ENCODE measurements at regions not wholly inside any gene's neighbourhood (a gene's known extent, or its start where the extent isn't known, plus 50 kb on each side); places are given as distances from the start of the nearest gene placed in this dataset.

- FAIRE-seq (no peak), DNase-seq (ENCODE audit: low read depth in 1 of 2, low spot score in 1 of 2) (no peak), ATAC-seq (no peak)
- no peak overlapping the region for H3K27ac ChIP-seq
- H3K4me1 ChIP-seq, result no peaks in the 10 kb centered on the region
- H3K4me3 ChIP-seq, result no peak overlapping the region
- TF ChIP-seq EHMT2 (IDR thresholded peaks at IDR 0.05; ENCODE audit: low read depth) (no peak), BHLHE40 (IDR thresholded peaks at IDR 0.05; ENCODE audit: low read depth, low read length) (no peak), KDM1A (IDR thresholded peaks at IDR 0.05; ENCODE audit: low read depth) (no peak), CHD2 (IDR thresholded peaks at IDR 0.05; ENCODE audit: low read length, partially characterized antibody) (no peak), RARB (CRISPR knock-in tag; IDR thresholded peaks at IDR 0.05) (no peak), USF2 (IDR thresholded peaks at IDR 0.05) (no peak), HEYL (CRISPR knock-in tag; IDR thresholded peaks at IDR 0.05) (no peak), CHD4 (IDR thresholded peaks at IDR 0.05; ENCODE audit: borderline replicate concordance) (no peak), SMC3 (IDR thresholded peaks at IDR 0.05) (no peak), POLR2A (IDR thresholded peaks at IDR 0.05; ENCODE audit: low read length) (no peak), PHF8 (IDR thresholded peaks at IDR 0.05; ENCODE audit: borderline replicate concordance, low read depth) (no peak), CTCF (IDR thresholded peaks at IDR 0.05) (no peak), EHF (CRISPR knock-in tag; IDR thresholded peaks at IDR 0.05) (no peak), MYC (IDR thresholded peaks at IDR 0.05; ENCODE audit: borderline replicate concordance, low read length) (no peak), ZNF302 (CRISPR knock-in tag; IDR thresholded peaks at IDR 0.05) (no peak), ZC3H11A (IDR thresholded peaks at IDR 0.05) (no peak), ZFP36 (IDR thresholded peaks at IDR 0.05; ENCODE audit: borderline replicate concordance, partially characterized antibody) (no peak), HMGXB4 (CRISPR knock-in tag; IDR thresholded peaks at IDR 0.05; ENCODE audit: borderline replicate concordance) (no peak)
- H3K4me2 ChIP-seq, result no peak overlapping the region
- ChIA-PET CTCF (no interaction called here), POLR2A (no interaction called here)
- no peaks in the 10 kb centered on the region for H3K9me3 ChIP-seq
- WGBS (ENCODE audit: missing lambda C conversion rate), result 58% methylated on average over 4 of the region's 4 CpGs
Observed at GRCh38 chr1:29801003-29801402, 564.7 kb downstream of the PTPRU start.

- TF ChIP-seq E2F6 (IDR thresholded peaks at IDR 0.05; ENCODE audit: borderline replicate concordance, low read depth) (no peak), RARB (CRISPR knock-in tag; IDR thresholded peaks at IDR 0.05) (no peak), ZSCAN20 (CRISPR knock-in tag; IDR thresholded peaks at IDR 0.05) (no peak), JUNB (IDR thresholded peaks at IDR 0.05) (no peak), NPAS2 (CRISPR knock-in tag; IDR thresholded peaks at IDR 0.05; ENCODE audit: borderline replicate concordance) (no peak), EHMT2 (IDR thresholded peaks at IDR 0.05; ENCODE audit: low read depth) (no peak), SREBF2 (IDR thresholded peaks at IDR 0.05) (no peak), HOXB13 (CRISPR knock-in tag; IDR thresholded peaks at IDR 0.05; ENCODE audit: low read depth) (no peak), PBX3 (IDR thresholded peaks at IDR 0.05) (no peak)
- ChIA-PET POLR2A (no interaction called here), CTCF (interaction anchor here (0.9 kb wide), 1 partner anchor 287 kb away, joined by 3 read pairs; no protein-coding TSS in a partner anchor)
- Histone ChIP-seq H3K27ac (no peak overlapping the region), H3K9me3 (no peaks in the 10 kb centered on the region), H3K4me3 (no peak overlapping the region), H3K4me2 (no peak overlapping the region), H3K4me1 (no peaks in the 10 kb centered on the region)
- ATAC-seq, result no peak
- 29% methylated on average over 1 of the region's 6 CpGs for WGBS (ENCODE audit: missing lambda C conversion rate)
- no peak for FAIRE-seq
- DNase-seq (ENCODE audit: low read depth in 1 of 2, low spot score in 1 of 2), result no peak
Observed at GRCh38 chr1:29800522-29800956, 564.2 kb downstream of the PTPRU start.
